GM18505 (cell line): ENCODE measurements at regions not wholly inside any gene's neighbourhood (a gene's known extent, or its start where the extent isn't known, plus 50 kb on each side); places are given as distances from the start of the nearest gene placed in this dataset.
"Not testable (repeated sequence)": the region's sequence is repeated elsewhere in the genome, so short reads cannot be mapped to it uniquely, and the experiment has no call there.

Experiments
- ATAC-seq: cut with Tn5 transposase; IDR thresholded peaks from one replicate; pipeline ENCODE4 v1.9.1; 2021; ENCODE audit not compliant: unreplicated experiment
- POLR2A ChIP-seq: IDR thresholded peaks from 4 replicates; pipeline ENCODE4 v1.6.1; 2011; ENCODE audit warnings: borderline replicate concordance; ENCODE audit not compliant: insufficient read depth, insufficient read length; ENCODE audit errors: extremely low read depth

- TF ChIP-seq POLR2A = no peak
- ATAC-seq = no peak
Observed at GRCh38 chr12:23359975-23360701, 589.3 kb downstream of the SOX5 start.

- ATAC-seq = no peak
- TF ChIP-seq POLR2A = no peak
Observed at GRCh38 chr12:23361971-23362370, 587.5 kb downstream of the SOX5 start.

- no peak for TF ChIP-seq POLR2A
- no peak for ATAC-seq
Observed at GRCh38 chr12:23368590-23368989, 580.9 kb downstream of the SOX5 start.

- no peak for ATAC-seq
Observed at GRCh38 chr12:23375621-23376020, 573.8 kb downstream of the SOX5 start.

GRCh38 chr12:23376238-23376637, 573.2 kb downstream of the SOX5 start:
- no peak for ATAC-seq
- TF ChIP-seq POLR2A = no peak

More at GRCh38 chr12:23375621-23376020, 573.8 kb downstream of the SOX5 start:
- no peak for TF ChIP-seq POLR2A

GRCh38 chr12:23380419-23381100, 568.9 kb downstream of the SOX5 start:
- no peak for TF ChIP-seq POLR2A
- ATAC-seq = no peak

- ATAC-seq = not testable (repeated sequence)
Observed at GRCh38 chr12:23388898-23389297, 560.6 kb downstream of the SOX5 start.

GRCh38 chr12:23389315-23389714, 560.2 kb downstream of the SOX5 start:
- ATAC-seq = not testable (repeated sequence)

- ATAC-seq = no peak
- no peak for TF ChIP-seq POLR2A
Observed at GRCh38 chr12:23399402-23399933, 550.0 kb downstream of the SOX5 start.

GRCh38 chr12:23415180-23415579, 534.3 kb downstream of the SOX5 start:
- TF ChIP-seq POLR2A = no peak
- ATAC-seq = no peak

- no peak for TF ChIP-seq POLR2A
- no peak for ATAC-seq
Observed at GRCh38 chr12:23421556-23421955, 527.9 kb downstream of the SOX5 start.

- no peak for TF ChIP-seq POLR2A
- ATAC-seq = no peak
Observed at GRCh38 chr12:23423097-23423687, 526.3 kb downstream of the SOX5 start.

- no peak for TF ChIP-seq POLR2A
- ATAC-seq = no peak
Observed at GRCh38 chr12:23423796-23424195, 525.7 kb downstream of the SOX5 start.

GRCh38 chr12:23424685-23425084, 524.8 kb downstream of the SOX5 start:
- no peak for TF ChIP-seq POLR2A
- ATAC-seq = no peak
